Neuronal stem cell (in vitro differentiated cells): ENCODE measurements at regions not wholly inside any gene's neighbourhood (a gene's known extent, or its start where the extent isn't known, plus 50 kb on each side); places are given as distances from the start of the nearest gene placed in this dataset.

ENCODE experiments used
- DNase-seq: peaks from one replicate; pipeline ENCODE4 v3.0.0-alpha.2; 2013; ENCODE audit warnings: low spot score
- H2AFZ ChIP-seq: one replicate; pipeline ENCODE4 v1.6.1; 2013; ENCODE audit warnings: mild to moderate bottlenecking, low read length, inconsistent platforms
- H2AK5ac ChIP-seq: 2 replicates; pipeline ENCODE4 v1.6.1; 2013; ENCODE audit warnings: low read depth, mild to moderate bottlenecking, inconsistent platforms, low read length, moderate library complexity, mixed read lengths
- H2BK120ac ChIP-seq: 2 replicates; pipeline ENCODE4 v1.6.1; 2013; ENCODE audit warnings: low read depth, mild to moderate bottlenecking, inconsistent platforms, low read length, moderate library complexity, mixed read lengths
- H2BK12ac ChIP-seq: one replicate; pipeline ENCODE4 v1.6.1; 2013; ENCODE audit warnings: low read length, inconsistent platforms
- H2BK15ac ChIP-seq: 2 replicates; pipeline ENCODE4 v1.6.1; 2013; ENCODE audit warnings: mild to moderate bottlenecking, low read length, inconsistent platforms, mixed read lengths
- H2BK5ac ChIP-seq: one replicate; pipeline ENCODE4 v1.6.1; 2013; ENCODE audit warnings: inconsistent platforms, mild to moderate bottlenecking, low read length, moderate library complexity
- H3K14ac ChIP-seq: one replicate; pipeline ENCODE4 v1.6.1; 2013; ENCODE audit warnings: low read length, inconsistent platforms
- H3K18ac ChIP-seq: 2 replicates; pipeline ENCODE4 v1.6.1; 2013; ENCODE audit warnings: low read length, inconsistent platforms
- H3K23ac ChIP-seq: 2 replicates; pipeline ENCODE4 v1.6.1; 2013; ENCODE audit warnings: low read depth, mild to moderate bottlenecking, mixed read lengths, low read length, inconsistent platforms; ENCODE audit not compliant: poor library complexity
- H3K27ac ChIP-seq: replicated peaks from 3 replicates; pipeline ENCODE4 v1.5.1; 2013; ENCODE audit warnings: low read length, inconsistent platforms
- H3K27me3 ChIP-seq, 3 experiments: 2 replicates each; pipeline ENCODE4 v1.6.1; 2013; ENCODE audit warnings: low read length in 3 of 3, mild to moderate bottlenecking in 2 of 3, inconsistent platforms in 1 of 3, low read depth in 1 of 3, mixed read lengths in 1 of 3, moderate library complexity in 1 of 3; ENCODE audit not compliant: control insufficient read depth in 3 of 3, insufficient read depth in 3 of 3
- H3K36me3 ChIP-seq, 2 donors: replicated peaks in 1 of 2; 2 replicates each; pipeline ENCODE4 v1.6.1; 2013; ENCODE audit warnings: low read length in 2 of 2; ENCODE audit not compliant: control insufficient read depth in 2 of 2, insufficient read depth in 2 of 2
- H3K4ac ChIP-seq: 2 replicates; pipeline ENCODE4 v1.6.1; 2013; ENCODE audit warnings: inconsistent platforms, mild to moderate bottlenecking, low read length, moderate library complexity
- H3K4me1 ChIP-seq, 2 donors: 1 replicate in 1 of 2; 2 replicates in 1 of 2; pipeline ENCODE4 v1.6.1; 2013; ENCODE audit warnings: low read length in 2 of 2, low read depth in 1 of 2; ENCODE audit not compliant: control insufficient read depth in 2 of 2, insufficient read depth in 1 of 2
- H3K4me2 ChIP-seq: one replicate; pipeline ENCODE4 v1.6.1; 2013; ENCODE audit warnings: mild to moderate bottlenecking, low read length, inconsistent platforms; ENCODE audit not compliant: insufficient read depth, poor library complexity, severe bottlenecking
- H3K4me3 ChIP-seq, 2 donors: 2 replicates each; pipeline ENCODE4 v1.5.1; 2013; ENCODE audit warnings: low read length in 2 of 2, mild to moderate bottlenecking in 2 of 2, inconsistent platforms in 1 of 2, moderate library complexity in 1 of 2
- H3K79me1 ChIP-seq: one replicate; pipeline ENCODE4 v1.6.1; 2013; ENCODE audit warnings: low read depth, mild to moderate bottlenecking, inconsistent platforms, low read length, moderate library complexity
- H3K9ac ChIP-seq: one replicate; pipeline ENCODE4 v1.6.1; 2013; ENCODE audit warnings: mild to moderate bottlenecking, low read depth, low read length, inconsistent platforms; ENCODE audit not compliant: poor library complexity
- H3K9me3 ChIP-seq, 2 donors: replicated peaks in 1 of 2; 2 replicates each; pipeline versions ENCODE3 to v1.6.1; 2013; ENCODE audit warnings: low read length in 2 of 2, mild to moderate bottlenecking in 2 of 2, inconsistent platforms in 1 of 2, low read depth in 1 of 2, mixed read lengths in 1 of 2, moderate library complexity in 1 of 2; ENCODE audit not compliant: control insufficient read depth in 2 of 2, insufficient read depth in 1 of 2
- H4K8ac ChIP-seq: one replicate; pipeline ENCODE4 v1.6.1; 2013; ENCODE audit warnings: low read depth, mild to moderate bottlenecking, inconsistent platforms, low read length, moderate library complexity
- H4K91ac ChIP-seq: one replicate; pipeline ENCODE4 v1.6.1; 2013; ENCODE audit warnings: low read length, low read depth, mild to moderate bottlenecking, inconsistent platforms; ENCODE audit not compliant: poor library complexity
- WGBS, 2 donors: extraction: QIAGEN DNeasy Blood & Tissue Kit; methylation state at CpG; one replicate each; pipeline ENCODE4 v1.1.7; 2013; ENCODE audit warnings: missing lambda C conversion rate in 2 of 2, mixed read lengths in 1 of 2; ENCODE audit not compliant: insufficient read length in 2 of 2, insufficient replicate concordance in 1 of 2; ENCODE audit errors: extremely low coverage in 2 of 2; 5-methylcytosine and 5-hydroxymethylcytosine counted together

- Histone ChIP-seq H3K23ac (no peak overlapping the region), H4K8ac (no peak overlapping the region), H2AFZ (no peak overlapping the region), H2BK15ac (no peak overlapping the region), H3K9me3 (peaks cover 0 to 1% of the 10 kb centered on the region in 2 donors), H2BK120ac (no peak overlapping the region), H3K27me3 (no peaks in the 10 kb centered on the region), H3K18ac (no peak overlapping the region), H3K36me3 (no peaks in the 10 kb centered on the region), H3K4me3 (no peak overlapping the region), H2AK5ac (no peak overlapping the region), H3K4me1 (no peaks in the 10 kb centered on the region), H3K4me2 (no peak overlapping the region), H4K91ac (no peak overlapping the region), H3K27ac (no peak overlapping the region), H3K4ac (no peak overlapping the region), H3K14ac (no peak overlapping the region), H3K79me1 (no peaks in the 10 kb centered on the region), H2BK12ac (no peak overlapping the region), H3K9ac (no peak overlapping the region), H2BK5ac (no peak overlapping the region)
- DNase-seq, result no peak
- WGBS, 2 donors, result no CpG with 5 or more reads among the region's 1 CpG
These were observed 409.6 kb upstream of the KCNMB2 start for GRCh38 chr3:178126686-178127085.

GRCh38 chr3:178127221-178127620 is 409.0 kb upstream of the KCNMB2 start:
- peak overlapping the region; percentile 62 for H2AFZ ChIP-seq
- no peaks in the 10 kb centered on the region for H3K79me1 ChIP-seq
- H2BK5ac ChIP-seq, result no peak overlapping the region
- H2BK15ac ChIP-seq, result no peak overlapping the region
- no peak overlapping the region for H3K14ac ChIP-seq
- no peak overlapping the region for H4K8ac ChIP-seq
- no peak for DNase-seq
- H3K36me3 ChIP-seq, result no peaks in the 10 kb centered on the region
- no peaks in the 10 kb centered on the region for H3K27me3 ChIP-seq
- no peak overlapping the region for H4K91ac ChIP-seq
- H3K4ac ChIP-seq, result no peak overlapping the region
- no peak overlapping the region for H2AK5ac ChIP-seq
- H3K4me1 ChIP-seq, result no peaks in the 10 kb centered on the region
- H3K9ac ChIP-seq, result no peak overlapping the region
- no peak overlapping the region for H2BK12ac ChIP-seq
- no peak overlapping the region for H3K23ac ChIP-seq
- H3K4me2 ChIP-seq, result no peak overlapping the region
- no peaks in the 10 kb centered on the region for H3K9me3 ChIP-seq
- H2BK120ac ChIP-seq, result no peak overlapping the region
- H3K4me3 ChIP-seq, result no peak overlapping the region
- WGBS, 2 donors, result no CpG with 5 or more reads among the region's 11 CpGs
- H3K27ac ChIP-seq, result no peak overlapping the region
- peak overlapping the region; percentile 55 for H3K18ac ChIP-seq

GRCh38 chr3:178129109-178129508 is 407.1 kb upstream of the KCNMB2 start:
- Histone ChIP-seq H3K4ac (no peak overlapping the region), H3K18ac (no peak overlapping the region), H3K4me2 (no peak overlapping the region), H3K9ac (no peak overlapping the region), H2BK12ac (no peak overlapping the region), H4K91ac (no peak overlapping the region), H4K8ac (no peak overlapping the region), H3K4me3 (no peak overlapping the region), H3K36me3 (no peaks in the 10 kb centered on the region), H3K23ac (no peak overlapping the region), H3K79me1 (no peaks in the 10 kb centered on the region), H2AK5ac (no peak overlapping the region), H2BK120ac (no peak overlapping the region), H2AFZ (no peak overlapping the region), H2BK15ac (no peak overlapping the region), H3K9me3 (no peaks in the 10 kb centered on the region), H3K27me3 (no peaks in the 10 kb centered on the region), H3K14ac (no peak overlapping the region), H3K27ac (no peak overlapping the region), H2BK5ac (no peak overlapping the region), H3K4me1 (no peaks in the 10 kb centered on the region)
- WGBS, 2 donors, result no CpG with 5 or more reads among the region's 1 CpG
- no peak for DNase-seq

GRCh38 chr3:178131801-178132200 is 404.4 kb upstream of the KCNMB2 start:
- Histone ChIP-seq H3K4me1 (no peaks in the 10 kb centered on the region), H3K18ac (no peak overlapping the region), H3K4me2 (no peak overlapping the region), H2BK5ac (no peak overlapping the region), H3K4me3 (no peak overlapping the region), H2BK15ac (no peak overlapping the region), H4K91ac (no peak overlapping the region), H3K9me3 (no peaks in the 10 kb centered on the region), H2BK120ac (no peak overlapping the region), H3K23ac (no peak overlapping the region), H3K14ac (no peak overlapping the region), H2AFZ (no peak overlapping the region), H3K27me3 (no peaks in the 10 kb centered on the region), H3K36me3 (no peaks in the 10 kb centered on the region), H4K8ac (no peak overlapping the region), H2BK12ac (no peak overlapping the region), H3K79me1 (no peaks in the 10 kb centered on the region), H3K27ac (no peak overlapping the region), H3K4ac (no peak overlapping the region), H2AK5ac (no peak overlapping the region), H3K9ac (no peak overlapping the region)
- no CpG with 5 or more reads among the region's 2 CpGs for WGBS, 2 donors
- DNase-seq, result no peak
